Left lung (tissue), 4 donors: ENCODE measurements at regions not wholly inside any gene's neighbourhood (a gene's known extent, or its start where the extent isn't known, plus 50 kb on each side); places are given as distances from the start of the nearest gene placed in this dataset.

Experiments
- ATAC-seq: fragments of 200-7000 bp; cut with Tn5 transposase; one replicate; pipeline ENCODE4 v1.9.1; 2020; ENCODE audit warnings: moderate library complexity
- DNase-seq, 4 donors: peaks; one replicate each; pipeline ENCODE4 v3.0.0-alpha.2; 2013 to 2020
- H3K27ac ChIP-seq, 2 donors: fragments of 200-600 bp; sonication (generic) in 1 of 2; one replicate each; pipeline versions ENCODE4 v1.5.0 to v1.8.0; 2020 to 2021
- H3K27me3 ChIP-seq, 2 donors: fragments of 200-600 bp; sonication (generic) in 1 of 2; one replicate each; pipeline versions ENCODE4 v1.5.0 to v1.8.0; 2020 to 2021
- H3K36me3 ChIP-seq, 2 donors: fragments of 200-600 bp; sonication (generic) in 1 of 2; one replicate each; pipeline versions ENCODE4 v1.5.0 to v1.8.0; 2020 to 2021
- H3K4me1 ChIP-seq, 2 donors: fragments of 200-600 bp; one replicate each; pipeline ENCODE4 v1.8.0; 2021
- H3K4me3 ChIP-seq, 2 donors: fragments of 200-600 bp; sonication (generic) in 1 of 2; one replicate each; pipeline versions ENCODE4 v1.5.0 to v1.8.0; 2020 to 2021; ENCODE audit warnings: mild to moderate bottlenecking in 1 of 2
- H3K9me3 ChIP-seq, 2 donors: fragments of 200-600 bp; sonication (generic) in 1 of 2; one replicate each; pipeline versions ENCODE4 v1.5.0 to v1.8.0; 2020 to 2021
- CTCF ChIP-seq, 2 donors: fragments of 200-600 bp; sonication (generic) in 1 of 2; IDR thresholded peaks; one replicate each; pipeline versions ENCODE4 v1.5.0 to v1.8.0; 2021; ENCODE audit warnings: antibody characterized with exemption in 2 of 2
- intact Hi-C, 2 donors: fragments of 100-400 bp; cut with DNase I; formaldehyde crosslinking; loops; one replicate each; pipeline versions ENCODE4 v1.11.2 to v1.14.2; 2022
- donor health status: DM: no; HTN: yes; CAD: no.
- donor health status: DM: no; HTN: no; CAD: no.

- Histone ChIP-seq H3K4me3 (no peak overlapping the region), H3K9me3 (peaks cover 0 to 2% of the 10 kb centered on the region in 2 donors), H3K27ac (no peak overlapping the region), H3K4me1 (no peaks in the 10 kb centered on the region), H3K36me3 (no peaks in the 10 kb centered on the region), H3K27me3 (no peaks in the 10 kb centered on the region)
- no peak for TF ChIP-seq CTCF (IDR thresholded peaks at IDR 0.05)
- no peak for ATAC-seq
- intact Hi-C loops: no loop called here
- DNase-seq: no peak
Measured at GRCh38 chr20:16955462-16955861, 207.3 kb downstream of the OTOR start.

- TF ChIP-seq CTCF (IDR thresholded peaks at IDR 0.05): no peak
- Histone ChIP-seq H3K4me3 (no peak overlapping the region), H3K36me3 (no peaks in the 10 kb centered on the region), H3K27ac (no peak overlapping the region), H3K27me3 (no peaks in the 10 kb centered on the region), H3K9me3 (peaks cover 0 to 6% of the 10 kb centered on the region in 2 donors), H3K4me1 (no peaks in the 10 kb centered on the region)
- intact Hi-C loops: no loop called here
- ATAC-seq (no peak), DNase-seq (no peak)
Measured at GRCh38 chr20:16955971-16956370, 207.8 kb downstream of the OTOR start.

GRCh38 chr20:16965401-16965800 lies 217.2 kb downstream of the OTOR start:
- H3K36me3 ChIP-seq: no peaks in the 10 kb centered on the region
- no peaks in the 10 kb centered on the region for H3K27me3 ChIP-seq
- no peak overlapping the region for H3K4me3 ChIP-seq
- H3K4me1 ChIP-seq: no peaks in the 10 kb centered on the region
- intact Hi-C loops: no loop called here
- DNase-seq (no peak), ATAC-seq (no peak)
- H3K9me3 ChIP-seq: peaks cover 0 to 9% of the 10 kb centered on the region in 2 donors
- TF ChIP-seq CTCF (IDR thresholded peaks at IDR 0.05): no peak
- no peak overlapping the region for H3K27ac ChIP-seq

GRCh38 chr20:16966276-16966880 lies 218.2 kb downstream of the OTOR start:
- intact Hi-C loops: no loop called here
- peaks cover 0 to 1% of the 10 kb centered on the region in 2 donors for H3K9me3 ChIP-seq
- no peak overlapping the region for H3K27ac ChIP-seq
- DNase-seq: no peak
- no peak for ATAC-seq
- TF ChIP-seq CTCF (IDR thresholded peaks at IDR 0.05): no peak
- H3K27me3 ChIP-seq: no peaks in the 10 kb centered on the region
- H3K4me3 ChIP-seq: no peak overlapping the region
- no peaks in the 10 kb centered on the region for H3K4me1 ChIP-seq
- no peaks in the 10 kb centered on the region for H3K36me3 ChIP-seq

GRCh38 chr20:16968099-16968498 lies 219.9 kb downstream of the OTOR start:
- no peak overlapping the region for H3K27ac ChIP-seq
- ATAC-seq (no peak), DNase-seq (no peak)
- H3K4me1 ChIP-seq: no peaks in the 10 kb centered on the region
- H3K27me3 ChIP-seq: no peaks in the 10 kb centered on the region
- H3K36me3 ChIP-seq: no peaks in the 10 kb centered on the region
- intact Hi-C loops: no loop called here
- TF ChIP-seq CTCF (IDR thresholded peaks at IDR 0.05): no peak
- no peak overlapping the region for H3K4me3 ChIP-seq
- no peaks in the 10 kb centered on the region for H3K9me3 ChIP-seq
